Astrocyte of the spinal cord (primary cell): ENCODE measurements at regions not wholly inside any gene's neighbourhood (a gene's known extent, or its start where the extent isn't known, plus 50 kb on each side); places are given as distances from the start of the nearest gene placed in this dataset.

Source experiments
- DNase-seq: peaks from one replicate; pipeline ENCODE4 v3.0.0; 2011; ENCODE audit warnings: low read depth, low spot score
- H3K4me3 ChIP-seq: 2 replicates; pipeline ENCODE4 v1.5.1; 2011; ENCODE audit warnings: low read depth, mild to moderate bottlenecking, low read length, moderate library complexity
- CTCF ChIP-seq: IDR thresholded peaks from 2 replicates; pipeline ENCODE4 v1.5.1; 2012; ENCODE audit warnings: low read depth, mild to moderate bottlenecking, low read length, inconsistent platforms
- in situ Hi-C: cut with HindIII; loops from 2 replicates; pipeline ENCODE4 v1.10.0; 2017; ENCODE audit warnings: low sequenced_read_pairs

GRCh38 chr3:128560768-128561167, 67.8 kb upstream of the GATA2 start:
- in situ Hi-C loops: no loop called here
- DNase-seq: no peak
- H3K4me3 ChIP-seq: no peak overlapping the region
- TF ChIP-seq CTCF: no peak

GRCh38 chr3:128559486-128560225, 66.7 kb upstream of the GATA2 start:
- no peak overlapping the region for H3K4me3 ChIP-seq
- TF ChIP-seq CTCF: no peak
- in situ Hi-C loops: no loop called here
- no peak for DNase-seq

- no peak for TF ChIP-seq CTCF
- no peak overlapping the region for H3K4me3 ChIP-seq
- no peak for DNase-seq
- in situ Hi-C loops: no loop called here
These were observed 64.7 kb upstream of the GATA2 start for GRCh38 chr3:128557531-128558280.

GRCh38 chr3:128556907-128557306, 63.9 kb upstream of the GATA2 start:
- no peak for DNase-seq
- H3K4me3 ChIP-seq: no peak overlapping the region
- in situ Hi-C loops: no loop called here
- no peak for TF ChIP-seq CTCF

GRCh38 chr3:128556384-128556783, 63.4 kb upstream of the GATA2 start:
- no peak for TF ChIP-seq CTCF
- in situ Hi-C loops: no loop called here
- no peak overlapping the region for H3K4me3 ChIP-seq
- DNase-seq: no peak

- no peak for DNase-seq
- no peak overlapping the region for H3K4me3 ChIP-seq
- no peak for TF ChIP-seq CTCF
- in situ Hi-C loops: no loop called here
These were observed 62.8 kb upstream of the GATA2 start for GRCh38 chr3:128555841-128556240.
